K562 (cell line): ENCODE measurements at regions not wholly inside any gene's neighbourhood (a gene's known extent, or its start where the extent isn't known, plus 50 kb on each side); places are given as distances from the start of the nearest gene placed in this dataset.
"Not testable (repeated sequence)": the region's sequence is repeated elsewhere in the genome, so short reads cannot be mapped to it uniquely, and the experiment has no call there.

Source experiments
- ATAC-seq: fragments of 200-7000 bp; cut with Tn5 transposase; 3 replicates; pipeline ENCODE4 v1.9.1; 2020; ENCODE audit warnings: moderate library complexity
- BruUV-seq: library from RNA; stranded (reverse); fragments of 400-500 nt; replicated peaks from 2 replicates; lab custom pipeline; 2021; lab: Mats Ljungman, UMichigan
- CTCF ChIA-PET: fragments of 300-600 bp; formaldehyde crosslinking; extraction: SDS; loops from one replicate; lab custom pipeline; 2021; ENCODE audit warnings: low intra/inter-chr PET ratio; lab: Yijun Ruan, JAX
- POLR2A ChIA-PET: fragments of 300-600, 350-650 bp; sonication (Branson Sonifier 250); formaldehyde crosslinking; extraction: SDS; loops from one replicate; lab custom pipeline; 2021; ENCODE audit warnings: antibody characterized with exemption, inconsistent platforms; lab: Yijun Ruan, JAX
- DNase-seq, 4 experiments: peaks; one replicate each; pipeline versions ENCODE4 v3.0.0 to v3.0.0-alpha.2; 2011 to 2018; ENCODE audit warnings: low spot score in 3 of 4, mixed read lengths in 3 of 4; ENCODE audit errors: extremely low read depth in 1 of 4
- FAIRE-seq: peaks from 2 replicates; lab custom pipeline; 2011; peaks lifted over from hg19 to GRCh38; lab: Jason Lieb, UNC
- H2AFZ ChIP-seq: 2 replicates; pipeline ENCODE4 v1.6.0; 2011; ENCODE audit warnings: low read depth, low read length, control low read depth, inconsistent platforms
- H3K27ac ChIP-seq: fragments of 200-600 bp; 3 replicates; pipeline ENCODE4 v1.8.0; 2011; ENCODE audit warnings: low read depth, mild to moderate bottlenecking, control low read depth, inconsistent platforms, low read length, moderate library complexity, mixed read lengths; ENCODE audit errors: extremely low read depth
- H3K27me3 ChIP-seq, 2 experiments: fragments of 300-600 bp in 1 of 2; 2 replicates in 1 of 2; 3 replicates in 1 of 2; pipeline versions ENCODE4 v1.6.0 to v1.8.0; 2011; ENCODE audit warnings: inconsistent platforms in 2 of 2, low read length in 2 of 2, mild to moderate bottlenecking in 1 of 2, mixed read lengths in 1 of 2, moderate library complexity in 1 of 2; ENCODE audit not compliant: control insufficient read depth in 2 of 2, insufficient read depth in 2 of 2
- H3K36me3 ChIP-seq: fragments of 300-600 bp; 3 replicates; pipeline ENCODE4 v1.8.0; 2011; ENCODE audit warnings: mild to moderate bottlenecking, low read length, inconsistent platforms; ENCODE audit not compliant: control insufficient read depth, insufficient read depth
- H3K4me1 ChIP-seq, 2 experiments: fragments of 200-600 bp in 1 of 2; replicated peaks in 1 of 2; 2 replicates in 1 of 2; 3 replicates in 1 of 2; pipeline versions ENCODE4 v1.5.1 to v1.8.0; 2011; ENCODE audit warnings: inconsistent platforms in 2 of 2, low read length in 2 of 2, mild to moderate bottlenecking in 1 of 2, mixed read lengths in 1 of 2, moderate library complexity in 1 of 2; ENCODE audit not compliant: control insufficient read depth in 2 of 2, insufficient read depth in 2 of 2
- H3K4me2 ChIP-seq: 2 replicates; pipeline ENCODE4 v1.6.1; 2011; ENCODE audit warnings: low read length, control low read depth, inconsistent platforms, mixed read lengths; ENCODE audit not compliant: insufficient read depth
- H3K4me3 ChIP-seq: fragments of 200-600 bp; sonication (generic), shearing (Covaris generic); 2 replicates; pipeline ENCODE4 v1.5.1; 2016; ENCODE audit warnings: control low read depth, inconsistent platforms
- H3K79me2 ChIP-seq: fragments of 200-600 bp; 3 replicates; pipeline ENCODE4 v1.8.0; 2011; ENCODE audit warnings: low read length, inconsistent platforms; ENCODE audit not compliant: control insufficient read depth, insufficient read depth
- H3K9ac ChIP-seq, 2 experiments: 2 replicates each; pipeline versions ENCODE4 v1.6.0 to v1.6.1; 2011; ENCODE audit warnings: low read depth in 2 of 2, low read length in 2 of 2, control low read depth in 1 of 2, inconsistent platforms in 1 of 2, mild to moderate bottlenecking in 1 of 2, mixed read lengths in 1 of 2; ENCODE audit not compliant: insufficient read depth in 1 of 2
- H3K9me1 ChIP-seq: one replicate; pipeline ENCODE4 v1.6.0; 2011; ENCODE audit warnings: inconsistent platforms, mild to moderate bottlenecking, low read length, moderate library complexity; ENCODE audit not compliant: control insufficient read depth, insufficient read depth
- H3K9me3 ChIP-seq: replicated peaks from 2 replicates; pipeline ENCODE4 v1.5.1; 2011; ENCODE audit warnings: low read depth, low read length, inconsistent platforms; ENCODE audit not compliant: control insufficient read depth, insufficient read depth
- H4K20me1 ChIP-seq: replicated peaks from 2 replicates; pipeline ENCODE4 v1.6.1; 2011; ENCODE audit warnings: low read length, inconsistent platforms, mixed read lengths; ENCODE audit not compliant: control insufficient read depth, insufficient read depth
- WGBS: fragments of 100-300 bp; shearing (Covaris generic); methylation state at CpG from one replicate; pipeline ENCODE4 v1.1.6; 2016; ENCODE audit warnings: low coverage, mixed read lengths; ENCODE audit not compliant: insufficient coverage; ENCODE audit errors: missing lambda C conversion rate; 5-methylcytosine and 5-hydroxymethylcytosine counted together
- in situ Hi-C: fragments of 300-500 bp; cut with MboI; formaldehyde crosslinking; loops from 4 replicates; pipeline ENCODE4 v1.15.0; 2018; ENCODE audit warnings: inconsistent platforms, mixed read lengths
- intact Hi-C: fragments of 100-400 bp; cut with micrococcal nuclease; formaldehyde crosslinking; loops from 2 replicates; pipeline ENCODE4 v1.14.2; 2022

GRCh38 chr17:64791226-64791625 lies 128.1 kb downstream of the LRRC37A3 start:
- H3K9ac ChIP-seq, H3K27ac ChIP-seq, POLR2A ChIA-PET, CTCF ChIA-PET, intact Hi-C loops, BruUV-seq, H3K4me2 ChIP-seq, H3K36me3 ChIP-seq, H3K9me3 ChIP-seq, H3K79me2 ChIP-seq, FAIRE-seq, H4K20me1 ChIP-seq, ATAC-seq, H2AFZ ChIP-seq, H3K27me3 ChIP-seq, in situ Hi-C loops, H3K4me1 ChIP-seq, H3K9me1 ChIP-seq, DNase-seq, H3K4me3 ChIP-seq: not testable (repeated sequence)
- 88% methylated on average over 12 of the region's 12 CpGs for WGBS

DNA sequence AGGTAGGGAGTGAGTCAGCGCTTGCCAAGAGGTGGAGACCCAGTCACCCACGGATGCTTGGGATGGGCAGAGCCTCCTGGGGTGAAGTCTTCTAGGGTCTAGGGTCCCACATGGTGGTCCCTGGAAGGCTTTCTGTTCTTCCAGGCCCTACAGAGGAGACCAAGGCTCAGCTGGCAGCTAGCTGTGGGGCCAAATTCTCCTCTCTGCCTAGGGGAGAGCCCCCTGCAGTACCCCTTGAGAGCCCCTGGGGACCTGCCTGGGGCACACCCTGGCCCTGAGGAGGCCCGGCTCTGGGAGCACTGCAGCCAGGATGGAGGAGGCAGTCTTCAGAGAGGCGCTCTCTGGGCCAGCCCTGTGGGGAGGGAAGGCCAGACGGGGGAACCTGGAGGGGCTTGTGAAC lies 128.6 kb upstream of the SMURF2 start:
- in situ Hi-C loops, H3K79me2 ChIP-seq, H3K4me2 ChIP-seq, H3K36me3 ChIP-seq, H3K4me3 ChIP-seq, H3K9ac ChIP-seq, H3K9me3 ChIP-seq, H2AFZ ChIP-seq, BruUV-seq, H4K20me1 ChIP-seq, intact Hi-C loops, H3K9me1 ChIP-seq, FAIRE-seq, CTCF ChIA-PET, H3K4me1 ChIP-seq, ATAC-seq, H3K27me3 ChIP-seq, POLR2A ChIA-PET, H3K27ac ChIP-seq, DNase-seq: not testable (repeated sequence)
- WGBS, result 58% methylated on average over 3 of the region's 5 CpGs

DNA sequence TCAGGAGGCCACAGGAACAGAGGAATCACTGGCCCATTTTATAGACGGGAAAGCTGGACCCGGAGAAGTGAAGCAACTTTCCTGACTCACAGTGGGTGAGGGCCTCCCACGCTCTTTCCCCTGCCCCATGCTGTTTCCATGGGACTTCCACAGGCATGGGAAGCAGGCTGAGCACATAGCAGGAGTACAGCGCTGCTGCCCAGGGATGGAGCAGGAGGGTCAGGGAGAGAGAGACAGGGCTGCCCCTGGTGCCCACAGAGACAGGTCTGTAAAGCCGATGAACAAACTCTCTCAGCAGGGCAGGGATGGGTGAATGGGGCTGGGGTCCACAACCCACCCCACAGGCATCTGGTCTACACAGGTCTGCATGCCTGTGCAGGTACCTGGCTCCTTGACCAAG lies 128.1 kb upstream of the SMURF2 start:
- H4K20me1 ChIP-seq, H3K9me1 ChIP-seq, POLR2A ChIA-PET, intact Hi-C loops, BruUV-seq, H3K4me1 ChIP-seq, H3K27ac ChIP-seq, H3K9me3 ChIP-seq, H3K27me3 ChIP-seq, H3K79me2 ChIP-seq, H3K9ac ChIP-seq, H3K4me2 ChIP-seq, FAIRE-seq, H2AFZ ChIP-seq, ATAC-seq, in situ Hi-C loops, H3K4me3 ChIP-seq, H3K36me3 ChIP-seq, DNase-seq, CTCF ChIA-PET: not testable (repeated sequence)
- WGBS, result 94% methylated on average over 3 of the region's 5 CpGs

- DNase-seq, H3K27me3 ChIP-seq, H3K36me3 ChIP-seq, H3K4me3 ChIP-seq, BruUV-seq, H3K27ac ChIP-seq, H3K9me1 ChIP-seq, H2AFZ ChIP-seq, CTCF ChIA-PET, H4K20me1 ChIP-seq, H3K9me3 ChIP-seq, H3K4me2 ChIP-seq, FAIRE-seq, H3K79me2 ChIP-seq, POLR2A ChIA-PET, H3K9ac ChIP-seq, intact Hi-C loops, H3K4me1 ChIP-seq, ATAC-seq, in situ Hi-C loops: not testable (repeated sequence)
- 84% methylated on average over 2 of the region's 8 CpGs for WGBS
Observed at GRCh38 chr17:64789061-64789445, 126.9 kb upstream of the SMURF2 start.
